Loucy (cell line): ENCODE measurements at regions not wholly inside any gene's neighbourhood (a gene's known extent, or its start where the extent isn't known, plus 50 kb on each side); places are given as distances from the start of the nearest gene placed in this dataset.

Source experiments
- CTCF ChIP-seq: fragments of 200-600 bp; sonication (generic); conservative IDR thresholded peaks from 2 replicates; pipeline ENCODE4 v1.5.1; 2014; ENCODE audit warnings: mild to moderate bottlenecking, antibody characterized with exemption, low read length
- EZH2phosphoT487 ChIP-seq: fragments of 200-600 bp; IDR thresholded peaks from 2 replicates; pipeline ENCODE4 v1.6.1; 2018; ENCODE audit warnings: antibody characterized with exemption, mild to moderate bottlenecking, moderate library complexity, borderline replicate concordance

- TF ChIP-seq CTCF = no peak
- no peak for TF ChIP-seq EZH2phosphoT487
These were observed 328.4 kb downstream of the PAX3 start for GRCh38 chr2:221970389-221970788.
